ENCODE measurements at regions not wholly inside any gene's neighbourhood (a gene's known extent, or its start where the extent isn't known, plus 50 kb on each side); places are given as distances from the start of the nearest gene placed in this dataset.

DNA sequence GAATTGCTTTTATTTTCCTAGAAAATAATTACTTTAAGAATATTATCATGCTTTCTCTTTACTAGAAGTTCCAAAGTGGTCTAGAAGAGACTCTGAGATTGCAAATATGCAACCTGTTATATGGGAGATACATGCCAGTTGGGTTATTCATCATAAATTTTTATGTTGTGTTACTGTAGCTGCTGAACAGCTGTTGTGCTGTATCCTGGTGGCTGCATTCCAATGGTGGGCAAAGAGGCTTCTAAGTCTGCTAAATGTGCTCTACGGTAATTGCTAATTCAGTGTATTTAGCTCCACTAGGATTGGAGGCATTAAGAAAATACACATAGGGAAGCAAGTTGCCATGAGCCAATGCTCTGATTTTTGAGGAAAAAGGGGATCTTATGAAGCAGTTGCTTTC, 409.0 kb downstream of the TUSC7 start:
- no peak for DNase-seq (ENCODE audit: extremely low spot score)
- CTCF ChIA-PET = interaction anchor here (1.0 kb wide), 1 partner anchor 22 kb away, joined by 3 read pairs; no protein-coding TSS in a partner anchor

DNA sequence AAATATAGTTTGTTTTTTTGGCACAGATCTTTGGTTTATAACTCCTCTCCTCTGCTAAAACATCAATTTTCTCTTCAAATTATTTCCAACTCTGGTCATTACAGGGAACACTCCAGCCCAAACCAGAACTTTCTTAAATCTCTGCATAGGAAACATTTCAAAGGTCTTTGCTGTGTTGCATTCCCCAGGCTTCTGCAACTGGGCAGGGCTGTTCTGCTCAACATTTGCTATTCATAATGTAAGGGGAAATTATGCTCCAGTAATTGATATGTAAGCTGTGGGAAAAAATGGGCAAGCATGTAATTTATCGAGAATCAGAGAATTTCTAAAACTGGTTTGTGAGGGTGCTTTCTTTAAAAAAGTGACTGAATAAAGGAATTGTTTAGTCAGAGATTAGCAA, 410.4 kb downstream of the TUSC7 start:
- TF ChIP-seq, protein P1, sequence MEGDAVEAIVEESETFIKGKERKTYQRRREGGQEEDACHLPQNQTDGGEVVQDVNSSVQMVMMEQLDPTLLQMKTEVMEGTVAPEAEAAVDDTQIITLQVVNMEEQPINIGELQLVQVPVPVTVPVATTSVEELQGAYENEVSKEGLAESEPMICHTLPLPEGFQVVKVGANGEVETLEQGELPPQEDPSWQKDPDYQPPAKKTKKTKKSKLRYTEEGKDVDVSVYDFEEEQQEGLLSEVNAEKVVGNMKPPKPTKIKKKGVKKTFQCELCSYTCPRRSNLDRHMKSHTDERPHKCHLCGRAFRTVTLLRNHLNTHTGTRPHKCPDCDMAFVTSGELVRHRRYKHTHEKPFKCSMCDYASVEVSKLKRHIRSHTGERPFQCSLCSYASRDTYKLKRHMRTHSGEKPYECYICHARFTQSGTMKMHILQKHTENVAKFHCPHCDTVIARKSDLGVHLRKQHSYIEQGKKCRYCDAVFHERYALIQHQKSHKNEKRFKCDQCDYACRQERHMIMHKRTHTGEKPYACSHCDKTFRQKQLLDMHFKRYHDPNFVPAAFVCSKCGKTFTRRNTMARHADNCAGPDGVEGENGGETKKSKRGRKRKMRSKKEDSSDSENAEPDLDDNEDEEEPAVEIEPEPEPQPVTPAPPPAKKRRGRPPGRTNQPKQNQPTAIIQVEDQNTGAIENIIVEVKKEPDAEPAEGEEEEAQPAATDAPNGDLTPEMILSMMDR (IDR thresholded peaks at IDR 0.05; ENCODE audit: control extremely low read depth, extremely low read depth, low read depth, missing control alignments) = no peak
- ChIA-PET CTCF (no interaction called here), POLR2A (no interaction called here)
- no peak for DNase-seq (ENCODE audit: extremely low spot score)

More for the DNA sequence above, 409.0 kb downstream of the TUSC7 start:
- TF ChIP-seq, protein P1 (IDR thresholded peaks at IDR 0.05; ENCODE audit: control extremely low read depth, extremely low read depth, low read depth, missing control alignments) = no peak
- POLR2A ChIA-PET = no interaction called here

DNA sequence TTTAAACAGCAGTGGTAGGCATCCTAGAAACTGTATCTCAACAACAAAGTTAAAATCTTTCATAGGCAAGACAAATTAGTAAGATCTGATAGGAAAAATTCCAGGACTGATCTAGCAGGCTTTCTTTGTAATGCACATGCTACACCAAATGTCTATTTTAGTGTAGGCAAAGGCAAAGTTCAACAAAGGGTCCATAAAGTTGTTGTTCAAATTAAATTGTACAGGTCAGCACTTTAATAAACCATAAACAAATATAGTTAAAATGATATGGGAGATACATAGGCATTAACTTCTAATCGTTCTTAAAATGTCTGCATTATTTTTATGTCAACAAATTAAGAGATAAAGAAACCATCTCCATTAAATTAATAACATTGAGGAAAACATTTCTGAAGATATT, 413.0 kb downstream of the TUSC7 start:
- CTCF ChIA-PET = no interaction called here
- POLR2A ChIA-PET = no interaction called here
- TF ChIP-seq, protein P1 (IDR thresholded peaks at IDR 0.05; ENCODE audit: control extremely low read depth, extremely low read depth, low read depth, missing control alignments) = no peak
- no peak for DNase-seq (ENCODE audit: extremely low spot score)

DNA sequence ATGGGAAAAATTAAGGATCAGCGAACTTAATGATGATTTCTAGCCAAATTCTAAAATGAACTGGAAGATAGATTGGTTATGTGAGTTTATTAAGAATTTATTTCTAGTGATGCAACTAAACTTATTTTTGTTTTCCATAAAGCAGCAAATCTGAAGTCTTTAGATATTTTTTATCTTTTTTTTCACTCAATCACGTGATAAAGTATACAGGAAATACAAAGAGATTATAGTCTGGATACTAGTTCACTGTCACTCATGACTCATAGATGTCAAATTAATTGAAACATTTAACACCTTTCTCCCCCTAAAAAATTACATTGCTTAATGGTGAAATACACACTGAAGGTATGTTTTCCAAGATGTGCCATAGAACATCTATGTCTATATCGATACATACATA, 416.9 kb downstream of the TUSC7 start:
- TF ChIP-seq, protein P1 (IDR thresholded peaks at IDR 0.05; ENCODE audit: control extremely low read depth, extremely low read depth, low read depth, missing control alignments) = no peak
- POLR2A ChIA-PET = no interaction called here
- DNase-seq (ENCODE audit: extremely low spot score) = no peak
- CTCF ChIA-PET = no interaction called here

DNA sequence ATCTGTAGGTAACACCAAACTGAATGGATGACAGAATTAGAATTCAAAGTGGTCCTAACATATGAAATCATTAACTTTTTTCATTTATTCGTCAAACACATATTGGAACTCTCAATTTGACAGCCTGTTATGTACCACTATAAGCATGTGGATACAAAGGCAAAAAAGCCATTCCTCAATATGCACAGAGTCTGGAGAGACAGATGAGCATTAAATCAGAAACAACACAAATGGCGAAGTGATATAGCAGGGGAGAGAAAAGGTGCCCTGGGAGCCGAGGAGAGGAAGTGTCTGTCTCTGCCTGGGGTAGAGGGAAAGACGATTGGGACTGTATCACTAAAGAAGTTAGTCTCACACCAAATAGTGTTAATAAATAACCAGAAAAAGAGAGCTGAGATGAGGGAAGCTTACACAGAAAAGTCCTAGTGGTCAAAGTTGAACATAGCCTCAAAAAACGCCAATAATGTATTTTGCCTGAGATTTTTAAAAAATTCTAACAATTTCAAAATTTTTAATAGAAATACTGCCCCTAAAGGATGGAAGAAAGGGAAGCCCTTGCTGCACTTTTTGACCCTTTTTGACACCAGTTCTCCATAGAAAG, 417.5 kb downstream of the TUSC7 start:
- TF ChIP-seq, protein P1 (IDR thresholded peaks at IDR 0.05; ENCODE audit: control extremely low read depth, extremely low read depth, low read depth, missing control alignments) = no peak
- ChIA-PET POLR2A (no interaction called here), CTCF (interaction anchor here (1.2 kb wide), 1 partner anchor 18 kb away, joined by 4 read pairs; no protein-coding TSS in a partner anchor)
- no peak for DNase-seq (ENCODE audit: extremely low spot score)

DNA sequence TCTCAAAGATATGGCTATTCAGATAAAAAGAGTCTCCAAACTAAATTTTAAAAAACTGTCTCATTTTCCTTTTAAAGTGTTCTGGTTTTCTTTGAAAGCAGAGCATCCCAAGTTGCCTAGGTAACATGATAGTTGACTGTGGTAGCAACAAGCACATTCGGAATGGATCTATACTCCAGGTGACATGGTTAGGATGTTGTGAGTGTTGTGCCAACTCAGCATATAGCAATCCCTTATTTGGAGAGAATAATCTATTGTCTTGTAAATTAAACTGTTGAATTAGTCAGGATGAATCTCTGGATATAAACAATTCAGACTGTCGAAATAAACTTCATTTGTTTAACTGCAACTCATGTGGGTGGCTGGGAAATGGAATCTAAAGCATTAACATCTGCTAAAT, 418.6 kb downstream of the TUSC7 start:
- ChIA-PET CTCF (interaction anchor here (1.2 kb wide), 1 partner anchor 16 kb away, joined by 4 read pairs; no protein-coding TSS in a partner anchor), POLR2A (no interaction called here)
- TF ChIP-seq, protein P1 (IDR thresholded peaks at IDR 0.05; ENCODE audit: control extremely low read depth, extremely low read depth, low read depth, missing control alignments) = no peak
- no peak for DNase-seq (ENCODE audit: extremely low spot score)
